HG03175 (cell line): ENCODE measurements at regions not wholly inside any gene's neighbourhood (a gene's known extent, or its start where the extent isn't known, plus 50 kb on each side); places are given as distances from the start of the nearest gene placed in this dataset.
"Not testable (repeated sequence)": the region's sequence is repeated elsewhere in the genome, so short reads cannot be mapped to it uniquely, and the experiment has no call there.

Experiments used
- ATAC-seq: cut with Tn5 transposase; IDR thresholded peaks from one replicate; pipeline ENCODE4 v1.9.1; 2021; ENCODE audit warnings: mild to moderate bottlenecking, moderate library complexity; ENCODE audit not compliant: unreplicated experiment

GRCh38 chr9:126056312-126057021 is 270.2 kb upstream of the MVB12B start:
- no peak for ATAC-seq

DNA sequence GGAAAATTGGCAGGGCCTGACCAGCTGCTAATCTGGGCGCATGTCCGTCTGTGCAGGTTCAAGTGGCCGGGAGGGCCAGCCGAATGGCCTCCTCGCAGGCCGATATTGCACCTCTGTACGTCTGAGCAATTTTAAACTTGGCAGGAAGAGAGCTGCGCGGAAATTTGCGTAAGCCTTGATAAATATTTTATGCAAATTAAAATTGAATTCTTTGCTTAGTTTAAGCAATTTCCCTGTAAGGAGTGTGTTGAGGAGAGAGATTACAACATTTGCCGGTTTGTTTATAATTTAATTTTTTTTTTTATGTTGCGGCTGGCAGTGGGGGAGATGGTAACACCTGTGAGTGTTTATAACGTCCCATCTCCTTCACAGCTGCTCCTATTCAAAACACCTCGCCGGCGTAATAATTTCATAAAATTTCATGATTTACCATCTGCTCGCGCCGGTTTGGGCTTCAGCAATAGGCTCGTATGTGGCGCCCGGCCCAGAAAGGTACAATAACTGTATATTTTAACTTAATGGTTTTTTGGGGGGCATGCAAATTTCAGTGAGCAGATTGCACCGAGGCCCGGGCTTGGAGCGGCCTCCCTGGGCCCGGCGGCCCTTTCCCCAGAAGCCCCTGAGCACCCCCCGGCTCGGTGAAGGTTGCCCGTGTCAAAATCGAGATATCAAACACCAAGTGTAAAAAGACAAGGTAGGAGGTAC is 269.4 kb upstream of the MVB12B start:
- ATAC-seq, result no peak

GRCh38 chr9:126058011-126058531 is 268.6 kb upstream of the MVB12B start:
- no peak for ATAC-seq

GRCh38 chr9:126058591-126058990 is 268.0 kb upstream of the MVB12B start:
- ATAC-seq, result no peak

- no peak for ATAC-seq
These were observed 265.1 kb upstream of the MVB12B start for GRCh38 chr9:126061575-126061974.

DNA sequence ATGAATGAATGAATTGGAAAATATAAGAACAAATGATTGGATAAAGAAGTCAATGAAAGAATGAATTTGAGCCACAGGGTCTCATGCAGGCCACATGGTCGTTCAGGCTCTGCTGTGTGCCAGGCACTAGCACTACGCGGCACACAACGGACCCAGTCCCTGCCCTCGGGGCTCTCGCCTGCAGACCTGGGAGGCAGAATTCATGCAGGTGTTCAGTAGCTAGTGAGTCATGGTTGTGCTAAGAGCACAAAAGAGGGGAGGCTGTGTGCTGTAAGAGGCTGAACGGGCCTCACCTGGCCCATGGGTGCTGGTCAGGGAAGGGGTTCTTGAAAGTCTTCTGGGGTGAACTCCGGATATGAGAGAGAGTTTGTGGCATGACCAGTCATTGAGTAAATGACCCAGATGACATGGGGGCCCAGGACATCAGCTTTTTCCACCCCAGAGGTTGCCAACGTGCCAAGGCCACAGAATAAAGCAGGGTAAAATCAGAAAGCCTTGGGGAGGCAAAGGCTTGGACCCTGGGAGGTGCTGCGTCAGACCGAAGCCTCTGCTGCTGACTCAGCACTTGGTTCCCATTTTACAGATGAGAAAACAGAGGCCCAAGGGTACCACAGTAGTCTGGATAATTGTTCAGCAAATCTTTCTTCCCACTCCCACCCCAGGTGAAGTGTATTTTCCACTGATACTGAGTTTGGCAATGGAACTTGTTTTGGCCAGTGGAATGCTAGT is 264.3 kb upstream of the MVB12B start:
- ATAC-seq, result no peak

DNA sequence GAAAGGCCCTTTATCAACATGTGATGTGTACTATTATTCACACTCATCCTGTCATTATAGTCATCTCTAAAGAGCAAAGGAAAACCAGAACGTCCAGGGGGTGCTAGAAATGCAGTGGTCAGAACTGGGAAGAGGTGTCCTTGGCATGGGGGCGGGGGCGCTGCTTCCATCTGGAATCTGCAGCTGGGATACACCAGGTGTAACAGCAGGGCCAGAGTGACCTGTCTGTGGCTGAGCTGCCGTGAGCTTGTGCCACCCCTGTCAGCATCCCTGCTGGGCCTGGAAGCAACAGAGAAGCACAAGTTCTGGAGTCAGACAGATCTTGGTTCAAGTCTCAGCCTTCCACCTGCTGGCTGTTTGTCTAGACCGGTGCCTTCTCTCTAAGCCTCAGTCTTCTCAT is 263.3 kb upstream of the MVB12B start:
- no peak for ATAC-seq

- no peak for ATAC-seq
These were observed 260.5 kb upstream of the MVB12B start for GRCh38 chr9:126066131-126066530.

- no peak for ATAC-seq
These were observed 259.4 kb upstream of the MVB12B start for GRCh38 chr9:126067031-126067734.

DNA sequence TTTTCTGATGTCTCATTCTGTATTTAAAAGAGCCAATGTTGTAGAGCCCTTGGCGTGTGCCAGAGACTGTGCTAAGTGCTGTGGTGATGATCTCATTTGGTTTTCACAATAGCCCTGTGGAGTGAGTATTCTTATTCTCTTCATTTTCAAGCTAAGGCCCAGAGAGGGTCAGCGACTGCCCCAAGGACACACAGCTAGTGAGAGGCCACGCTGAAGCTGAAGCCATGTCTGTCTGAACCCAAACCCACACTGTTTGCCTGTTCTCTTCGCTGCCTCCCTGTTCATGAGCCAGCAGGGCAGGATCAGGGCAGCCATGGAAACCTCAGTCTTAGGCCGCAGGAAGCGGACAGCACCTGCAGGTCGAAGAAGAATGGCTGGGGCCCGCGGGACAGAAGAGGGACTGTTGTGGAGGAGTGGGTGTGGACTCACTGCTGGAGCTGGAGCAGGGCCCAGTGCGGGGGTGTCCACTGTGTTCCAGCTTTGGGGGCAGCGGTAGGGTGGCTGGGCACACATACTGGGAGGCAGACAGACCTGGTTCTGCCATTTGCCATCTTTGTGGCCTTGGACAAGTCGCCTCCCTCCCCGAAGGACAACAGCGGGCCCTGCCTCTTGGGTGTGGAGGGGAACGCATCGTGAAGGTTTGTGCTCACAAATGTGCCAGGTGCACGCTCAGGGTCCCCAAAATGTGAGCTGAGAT is 257.9 kb upstream of the MVB12B start:
- no peak for ATAC-seq

- no peak for ATAC-seq
These were observed 257.2 kb upstream of the MVB12B start for GRCh38 chr9:126069400-126069955.

DNA sequence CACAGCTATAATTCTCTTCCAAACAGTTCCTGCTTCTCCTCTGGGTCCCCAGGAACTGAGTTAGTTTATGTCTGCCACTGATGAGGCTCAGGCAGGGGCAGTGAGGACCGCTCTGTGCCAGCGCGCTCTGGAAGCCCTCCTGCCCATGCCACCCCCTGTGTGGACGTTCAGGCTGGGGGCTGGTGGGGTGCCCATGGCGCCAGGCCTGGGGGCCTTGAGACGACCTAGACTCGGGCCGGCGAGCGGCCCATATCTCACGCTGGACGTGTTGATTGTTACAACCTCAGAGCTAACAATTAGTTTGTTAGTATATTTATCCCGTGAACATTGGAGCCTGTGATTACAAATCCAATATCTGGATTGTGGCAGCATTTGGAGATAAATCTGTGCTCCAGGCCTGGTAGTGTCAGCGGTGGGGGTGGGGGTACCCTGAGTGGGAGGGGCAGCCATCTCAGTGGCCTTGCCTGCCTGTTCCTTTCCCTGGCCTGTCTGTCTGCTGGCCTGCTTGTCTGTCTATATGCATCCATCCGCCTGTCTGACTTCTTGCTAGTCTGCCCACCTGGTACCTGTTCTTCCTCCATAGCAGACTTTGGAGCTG is 256.5 kb upstream of the MVB12B start:
- ATAC-seq, result no peak

GRCh38 chr9:126071076-126071750 is 255.4 kb upstream of the MVB12B start:
- no peak for ATAC-seq

GRCh38 chr9:126077656-126078055 is 249.0 kb upstream of the MVB12B start:
- ATAC-seq, result not testable (repeated sequence)

- no peak for ATAC-seq
These were observed 246.0 kb upstream of the MVB12B start for GRCh38 chr9:126080641-126081040.

DNA sequence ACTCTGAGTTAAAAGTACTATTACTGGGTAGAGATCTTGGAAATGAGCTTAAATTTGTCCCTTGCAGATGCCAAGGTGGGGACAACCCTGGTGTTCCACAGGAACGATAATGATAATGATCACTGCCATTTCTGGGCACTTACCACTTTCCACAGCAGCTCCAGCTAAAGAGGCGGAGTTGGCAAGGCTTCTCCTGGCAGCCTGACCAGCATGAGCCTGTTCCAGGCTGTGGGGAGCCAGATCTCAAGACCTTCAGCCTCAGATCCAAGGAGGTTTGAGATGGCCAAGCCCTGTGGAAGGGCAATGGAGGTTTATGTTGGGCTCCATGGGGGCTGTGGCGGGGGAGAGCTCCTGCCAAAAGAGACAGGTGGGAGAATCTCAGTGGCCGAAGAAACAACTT is 244.9 kb upstream of the MVB12B start:
- ATAC-seq, result no peak

- no peak for ATAC-seq
These were observed 242.6 kb upstream of the MVB12B start for GRCh38 chr9:126084008-126084407.

DNA sequence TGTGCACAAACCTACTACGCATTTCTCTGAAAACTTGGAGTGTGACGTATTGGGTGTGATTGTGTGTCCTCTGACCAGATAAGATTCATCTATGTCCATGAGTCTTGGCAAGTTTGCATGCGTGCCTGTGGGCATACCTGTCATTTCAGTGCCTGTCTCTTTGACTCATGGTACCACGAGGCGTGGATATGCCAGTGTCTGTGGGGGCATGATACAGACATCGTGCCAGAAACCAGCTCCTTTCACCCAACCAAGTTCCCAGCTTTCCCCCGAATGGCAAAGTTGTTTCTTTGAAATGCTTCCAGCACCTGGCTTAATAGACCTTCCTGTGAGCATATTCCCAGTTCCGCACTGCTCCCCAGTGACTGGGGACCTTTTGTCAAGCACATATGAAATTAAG is 241.9 kb upstream of the MVB12B start:
- no peak for ATAC-seq

DNA sequence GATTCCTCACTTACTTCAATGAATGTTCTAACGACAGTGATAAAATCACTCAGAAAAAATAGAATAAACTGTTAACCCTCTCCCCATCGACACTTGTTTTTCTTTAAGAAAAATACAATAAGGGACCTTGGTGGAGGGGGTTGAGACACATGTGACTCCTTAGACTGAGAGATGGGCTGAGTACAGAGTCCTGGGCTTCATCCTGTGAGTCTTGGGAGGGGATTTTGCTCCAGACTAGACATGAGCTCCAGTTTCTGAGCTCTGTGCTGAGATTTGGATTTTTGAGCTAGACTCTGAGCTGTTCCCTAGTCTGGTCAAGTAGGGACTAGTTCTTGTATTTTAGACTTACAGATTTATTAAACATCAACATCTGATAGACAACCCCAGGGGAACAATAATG is 241.5 kb upstream of the MVB12B start:
- ATAC-seq, result no peak
